ENCODE measurements at regions not wholly inside any gene's neighbourhood (a gene's known extent, or its start where the extent isn't known, plus 50 kb on each side); places are given as distances from the start of the nearest gene placed in this dataset.

- no peak for TF ChIP-seq CTCF (IDR thresholded peaks at IDR 0.05; ENCODE audit: low read depth, low read length)
- TF ChIP-seq, protein P1, sequence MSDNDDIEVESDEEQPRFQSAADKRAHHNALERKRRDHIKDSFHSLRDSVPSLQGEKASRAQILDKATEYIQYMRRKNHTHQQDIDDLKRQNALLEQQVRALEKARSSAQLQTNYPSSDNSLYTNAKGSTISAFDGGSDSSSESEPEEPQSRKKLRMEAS (IDR thresholded peaks at IDR 0.05; ENCODE audit: low read depth, low read length): no peak
- no peak for TF ChIP-seq POLR2A (IDR thresholded peaks at IDR 0.05; ENCODE audit: extremely low read depth, insufficient read length)
Observed at GRCh38 chr9:22990349-22990748, 543.7 kb downstream of the DMRTA1 start.
